OCI-LY7 (cell line): ENCODE measurements at regions not wholly inside any gene's neighbourhood (a gene's known extent, or its start where the extent isn't known, plus 50 kb on each side); places are given as distances from the start of the nearest gene placed in this dataset.

ENCODE experiments used
- BruUV-seq: library from RNA; stranded (reverse); fragments of 400-500 nt; replicated peaks from 2 replicates; lab custom pipeline; 2021; lab: Mats Ljungman, UMichigan
- CTCF ChIA-PET: fragments of 300-600 bp; sonication (Branson Sonifier 250); formaldehyde crosslinking; loops from one replicate; lab custom pipeline; 2022; ENCODE audit warnings: antibody characterized with exemption; ENCODE audit not compliant: unreplicated experiment; lab: Charles Lee
- POLR2A ChIA-PET: fragments of 300-600 bp; sonication (Branson Sonifier 250); formaldehyde crosslinking; loops from one replicate; lab custom pipeline; 2022; ENCODE audit warnings: antibody characterized with exemption; lab: Charles Lee
- DNase-seq: peaks from one replicate; pipeline ENCODE4 v3.0.0-alpha.2; 2015; ENCODE audit warnings: low spot score
- H2AFZ ChIP-seq: fragments of 200-600 bp; sonication (generic), shearing (Covaris generic); 2 replicates; pipeline ENCODE4 v1.6.1; 2014; ENCODE audit warnings: mild to moderate bottlenecking, antibody characterized with exemption, low read length, moderate library complexity
- H3K27ac ChIP-seq: fragments of 200-600 bp; sonication (generic); 2 replicates; pipeline ENCODE4 v1.5.1; 2014; ENCODE audit warnings: mixed run types, low read depth, mild to moderate bottlenecking, moderate library complexity, low read length, inconsistent platforms; ENCODE audit not compliant: poor library complexity, severe bottlenecking
- H3K36me3 ChIP-seq: fragments of 200-600 bp; sonication (generic); 2 replicates; pipeline ENCODE4 v1.6.1; 2014; ENCODE audit warnings: mild to moderate bottlenecking, antibody characterized with exemption, low read length, moderate library complexity, mixed read lengths; ENCODE audit not compliant: insufficient read depth
- H3K4me1 ChIP-seq: fragments of 200-600 bp; sonication (generic); 2 replicates; pipeline ENCODE4 v1.5.1; 2014; ENCODE audit warnings: mild to moderate bottlenecking, low read length; ENCODE audit not compliant: insufficient read depth, poor library complexity, severe bottlenecking
- H3K4me2 ChIP-seq: fragments of 200-600 bp; sonication (generic); 2 replicates; pipeline ENCODE4 v1.6.1; 2014; ENCODE audit warnings: mild to moderate bottlenecking, low read length
- H3K4me3 ChIP-seq: fragments of 200-600 bp; sonication (generic); 2 replicates; pipeline ENCODE4 v1.5.1; 2014; ENCODE audit warnings: mild to moderate bottlenecking, low read depth, low read length; ENCODE audit not compliant: poor library complexity, severe bottlenecking
- H3K79me2 ChIP-seq: fragments of 200-600 bp; sonication (generic); 2 replicates; pipeline ENCODE4 v1.6.1; 2016; ENCODE audit warnings: low read depth, mild to moderate bottlenecking, low read length, moderate library complexity, mixed read lengths; ENCODE audit not compliant: insufficient read depth
- H3K9me2 ChIP-seq: fragments of 200-600 bp; sonication (generic); 2 replicates; pipeline ENCODE4 v1.6.1; 2016; ENCODE audit warnings: mild to moderate bottlenecking, low read length, mixed read lengths; ENCODE audit not compliant: insufficient read depth
- H3K9me3 ChIP-seq: fragments of 200-600 bp; sonication (generic); 2 replicates; pipeline ENCODE4 v1.6.1; 2014; ENCODE audit warnings: mild to moderate bottlenecking, mixed run types, low read length, mixed read lengths
- H4K20me1 ChIP-seq: fragments of 200-600 bp; sonication (generic); 2 replicates; pipeline ENCODE4 v1.6.1; 2014; ENCODE audit warnings: mild to moderate bottlenecking, antibody characterized with exemption, low read length, moderate library complexity, mixed read lengths; ENCODE audit not compliant: insufficient read depth
- EZH2phosphoT487 ChIP-seq: fragments of 200-600 bp; sonication (generic); IDR thresholded peaks from 2 replicates; pipeline ENCODE4 v1.6.1; 2018; ENCODE audit warnings: low read depth, borderline replicate concordance, mild to moderate bottlenecking, mixed run types, antibody characterized with exemption, low read length, moderate library complexity, mixed read lengths
- intact Hi-C: fragments of 100-400 bp; cut with micrococcal nuclease; formaldehyde crosslinking; loops from one replicate; pipeline ENCODE4 v1.10.0; 2022; ENCODE audit not compliant: unreplicated experiment
- TF ChIP-seq, protein P1 (sequence below): fragments of 200-600 bp; sonication (generic); conservative IDR thresholded peaks from 2 replicates; pipeline ENCODE4 v1.5.1; 2014; ENCODE audit warnings: mild to moderate bottlenecking, antibody characterized with exemption, low read length, moderate library complexity, mixed read lengths

DNA sequence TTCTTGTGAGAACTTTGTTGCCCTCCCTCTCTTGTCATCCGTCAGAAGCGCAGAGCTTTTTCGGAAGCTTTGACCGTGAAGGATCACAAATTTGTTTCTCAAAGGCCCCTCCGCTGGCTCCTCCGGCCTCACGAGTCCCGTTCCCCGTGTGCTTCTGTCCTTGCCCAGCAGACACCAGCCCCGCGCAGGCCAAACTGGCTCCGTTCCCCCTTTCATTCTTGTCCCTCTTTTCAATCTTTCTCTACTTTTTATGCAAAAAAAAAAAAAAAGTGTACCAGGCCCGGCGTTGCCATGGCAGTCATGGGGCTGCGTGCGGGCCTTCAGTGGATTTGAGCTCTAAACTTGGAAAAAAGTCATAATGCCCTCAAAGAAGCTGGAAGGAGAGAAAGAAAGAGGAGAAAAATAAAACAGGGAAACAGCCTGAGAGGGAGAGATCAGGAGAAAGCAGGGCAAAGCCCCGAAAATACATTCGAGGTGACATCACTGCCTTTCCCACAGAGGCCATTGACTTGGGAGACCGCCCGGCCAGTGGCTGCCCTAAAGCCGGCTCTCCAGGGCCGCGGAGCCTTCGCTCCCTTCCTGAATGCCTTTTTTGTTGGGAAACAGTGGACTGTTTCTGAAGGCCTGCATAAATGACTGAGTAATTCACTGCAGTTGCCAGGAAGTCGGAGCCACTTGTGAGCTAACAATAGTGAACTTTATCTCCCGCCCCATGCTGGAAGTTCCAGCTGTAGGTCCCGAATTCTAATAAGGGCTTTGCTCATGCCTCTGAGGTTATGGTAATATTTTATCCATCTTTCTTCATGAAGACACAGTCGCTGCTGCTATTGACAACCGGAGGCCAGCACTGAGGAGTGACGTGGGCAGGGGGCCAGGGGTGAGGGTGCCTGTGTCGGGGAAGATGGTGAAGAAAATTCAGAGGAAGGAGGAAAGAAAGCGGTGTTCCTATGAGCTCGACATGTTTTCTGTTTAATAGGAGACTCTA lies 670.9 kb downstream of the QKI start:
- Histone ChIP-seq H3K4me2 (no peak overlapping the region), H3K9me3 (no peaks in the 10 kb centered on the region), H3K27ac (no peak overlapping the region), H3K9me2 (no peaks in the 10 kb centered on the region), H3K4me3 (no peak overlapping the region), H4K20me1 (no peaks in the 10 kb centered on the region), H2AFZ (no peak overlapping the region), H3K36me3 (no peaks in the 10 kb centered on the region), H3K79me2 (no peaks in the 10 kb centered on the region), H3K4me1 (no peaks in the 10 kb centered on the region)
- POLR2A ChIA-PET = interaction anchor here (0.7 to 1.0 kb wide), 3 partner anchors 119 to 1965 kb away, joined by 3 to 5 read pairs (median 3); no protein-coding TSS in a partner anchor
- TF ChIP-seq EZH2phosphoT487 = no peak
- TF ChIP-seq, protein P1, sequence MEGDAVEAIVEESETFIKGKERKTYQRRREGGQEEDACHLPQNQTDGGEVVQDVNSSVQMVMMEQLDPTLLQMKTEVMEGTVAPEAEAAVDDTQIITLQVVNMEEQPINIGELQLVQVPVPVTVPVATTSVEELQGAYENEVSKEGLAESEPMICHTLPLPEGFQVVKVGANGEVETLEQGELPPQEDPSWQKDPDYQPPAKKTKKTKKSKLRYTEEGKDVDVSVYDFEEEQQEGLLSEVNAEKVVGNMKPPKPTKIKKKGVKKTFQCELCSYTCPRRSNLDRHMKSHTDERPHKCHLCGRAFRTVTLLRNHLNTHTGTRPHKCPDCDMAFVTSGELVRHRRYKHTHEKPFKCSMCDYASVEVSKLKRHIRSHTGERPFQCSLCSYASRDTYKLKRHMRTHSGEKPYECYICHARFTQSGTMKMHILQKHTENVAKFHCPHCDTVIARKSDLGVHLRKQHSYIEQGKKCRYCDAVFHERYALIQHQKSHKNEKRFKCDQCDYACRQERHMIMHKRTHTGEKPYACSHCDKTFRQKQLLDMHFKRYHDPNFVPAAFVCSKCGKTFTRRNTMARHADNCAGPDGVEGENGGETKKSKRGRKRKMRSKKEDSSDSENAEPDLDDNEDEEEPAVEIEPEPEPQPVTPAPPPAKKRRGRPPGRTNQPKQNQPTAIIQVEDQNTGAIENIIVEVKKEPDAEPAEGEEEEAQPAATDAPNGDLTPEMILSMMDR = no peak
- CTCF ChIA-PET = interaction anchor here (0.6 kb wide), 1 partner anchor 636 kb away, joined by 4 read pairs; no protein-coding TSS in a partner anchor
- no TSS peak for BruUV-seq
- intact Hi-C loops = no loop called here
- DNase-seq = no peak

DNA sequence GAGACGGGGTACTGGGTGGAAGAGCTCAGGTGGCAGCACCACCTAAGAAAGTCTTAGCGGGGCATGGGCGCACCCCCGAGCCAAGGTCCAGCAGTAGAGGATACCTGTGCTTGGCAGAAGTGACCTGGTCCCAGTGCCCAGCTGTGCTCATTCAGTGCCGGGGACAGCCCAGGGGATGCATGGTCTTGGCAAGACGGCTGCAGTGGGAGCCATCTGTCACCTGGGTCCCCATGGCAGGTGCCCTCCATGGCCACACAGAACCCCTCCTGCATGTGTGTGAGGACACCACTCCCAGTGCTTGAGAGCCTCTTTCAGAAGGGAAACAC lies 664.7 kb downstream of the QKI start:
- H3K36me3 ChIP-seq = no peaks in the 10 kb centered on the region
- peaks cover 7% of the 10 kb centered on the region for H3K9me3 ChIP-seq
- H3K4me3 ChIP-seq = no peak overlapping the region
- no TSS peak for BruUV-seq
- H2AFZ ChIP-seq = no peak overlapping the region
- intact Hi-C loops = no loop called here
- no peaks in the 10 kb centered on the region for H3K79me2 ChIP-seq
- ChIA-PET POLR2A (interaction anchor here (0.7 kb wide), 1 partner anchor 618 kb away, joined by 3 read pairs; no protein-coding TSS in a partner anchor), CTCF (no interaction called here)
- H3K4me2 ChIP-seq = no peak overlapping the region
- H3K9me2 ChIP-seq = no peaks in the 10 kb centered on the region
- no peaks in the 10 kb centered on the region for H4K20me1 ChIP-seq
- H3K4me1 ChIP-seq = no peaks in the 10 kb centered on the region
- TF ChIP-seq EZH2phosphoT487 = no peak
- TF ChIP-seq, protein P1 = no peak
- no peak for DNase-seq
- H3K27ac ChIP-seq = no peak overlapping the region
